Lower lobe of right lung (tissue), 2 donors: ENCODE measurements at regions not wholly inside any gene's neighbourhood (a gene's known extent, or its start where the extent isn't known, plus 50 kb on each side); places are given as distances from the start of the nearest gene placed in this dataset.

ENCODE experiments used
- ATAC-seq, 2 donors: fragments of 200-7000 bp; cut with Tn5 transposase; one replicate each; pipeline ENCODE4 v1.9.1; 2020 to 2022; ENCODE audit warnings: mild to moderate bottlenecking in 2 of 2, moderate library complexity in 2 of 2
- DNase-seq: peaks from one replicate; pipeline ENCODE4 v3.0.0-alpha.2; 2020
- H3K27ac ChIP-seq: fragments of 200-600 bp; one replicate; pipeline ENCODE4 v1.8.0; 2022
- H3K27me3 ChIP-seq: fragments of 200-600 bp; one replicate; pipeline ENCODE4 v1.8.0; 2022; ENCODE audit warnings: low read depth
- H3K36me3 ChIP-seq: fragments of 200-600 bp; one replicate; pipeline ENCODE4 v1.8.0; 2022; ENCODE audit warnings: mild to moderate bottlenecking
- H3K4me1 ChIP-seq: fragments of 200-600 bp; one replicate; pipeline ENCODE4 v1.8.0; 2022
- H3K4me3 ChIP-seq: fragments of 200-600 bp; one replicate; pipeline ENCODE4 v1.8.0; 2022; ENCODE audit warnings: mild to moderate bottlenecking
- H3K9me3 ChIP-seq: fragments of 200-600 bp; one replicate; pipeline ENCODE4 v1.8.0; 2022
- intact Hi-C: fragments of 100-400 bp; cut with DNase I; formaldehyde crosslinking; loops from one replicate; pipeline ENCODE4 v1.11.0; 2022
- TF ChIP-seq, protein P1 (sequence below): fragments of 200-600 bp; IDR thresholded peaks from one replicate; pipeline ENCODE4 v1.8.0; 2022; ENCODE audit warnings: antibody characterized with exemption, mild to moderate bottlenecking
- donor health status: DM: no; HTN: yes; CAD: no; lungs with severe emphysema.

DNA sequence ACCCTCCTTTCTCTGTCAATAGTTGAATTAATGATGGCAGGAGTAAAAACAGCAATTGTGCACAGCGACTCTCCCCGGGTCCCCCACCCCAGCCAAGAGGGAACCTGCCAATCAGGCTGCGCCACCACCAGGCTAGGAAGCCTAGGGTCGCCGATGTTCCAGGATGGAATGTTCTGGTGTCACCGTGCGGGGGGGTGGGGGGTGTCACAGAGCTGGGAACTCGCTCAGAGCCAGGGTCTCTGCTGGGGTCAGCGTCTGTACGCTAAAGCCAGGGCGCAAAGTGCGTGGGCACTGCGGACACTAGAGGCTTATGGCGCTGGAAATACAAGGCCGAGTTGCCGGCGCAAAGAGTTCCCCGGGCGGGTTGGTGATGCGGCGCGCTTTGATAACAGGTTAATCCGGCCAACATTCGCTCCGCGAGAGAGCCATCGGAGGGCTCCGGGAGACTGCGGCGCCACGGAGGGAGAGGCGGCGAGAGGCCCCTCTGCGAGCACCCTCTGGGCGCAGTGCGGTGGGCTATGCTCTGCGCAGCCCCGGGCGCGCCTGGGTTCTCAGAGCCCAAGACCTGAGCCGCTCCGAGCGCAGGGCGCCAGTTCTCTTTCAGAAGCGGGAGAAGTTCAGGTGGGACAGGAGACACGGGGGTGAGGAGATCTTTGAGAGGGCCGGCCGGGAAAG is 192.3 kb downstream of the EMX2 start:
- Histone ChIP-seq H3K27me3 (peaks cover 33% of the 10 kb centered on the region), H3K4me1 (no peaks in the 10 kb centered on the region), H3K36me3 (no peaks in the 10 kb centered on the region), H3K9me3 (no peaks in the 10 kb centered on the region), H3K4me3 (no peak overlapping the region), H3K27ac (no peak overlapping the region)
- ATAC-seq (peak in 1 of 2 donors; percentile 34), DNase-seq (no peak)
- TF ChIP-seq, protein P1, sequence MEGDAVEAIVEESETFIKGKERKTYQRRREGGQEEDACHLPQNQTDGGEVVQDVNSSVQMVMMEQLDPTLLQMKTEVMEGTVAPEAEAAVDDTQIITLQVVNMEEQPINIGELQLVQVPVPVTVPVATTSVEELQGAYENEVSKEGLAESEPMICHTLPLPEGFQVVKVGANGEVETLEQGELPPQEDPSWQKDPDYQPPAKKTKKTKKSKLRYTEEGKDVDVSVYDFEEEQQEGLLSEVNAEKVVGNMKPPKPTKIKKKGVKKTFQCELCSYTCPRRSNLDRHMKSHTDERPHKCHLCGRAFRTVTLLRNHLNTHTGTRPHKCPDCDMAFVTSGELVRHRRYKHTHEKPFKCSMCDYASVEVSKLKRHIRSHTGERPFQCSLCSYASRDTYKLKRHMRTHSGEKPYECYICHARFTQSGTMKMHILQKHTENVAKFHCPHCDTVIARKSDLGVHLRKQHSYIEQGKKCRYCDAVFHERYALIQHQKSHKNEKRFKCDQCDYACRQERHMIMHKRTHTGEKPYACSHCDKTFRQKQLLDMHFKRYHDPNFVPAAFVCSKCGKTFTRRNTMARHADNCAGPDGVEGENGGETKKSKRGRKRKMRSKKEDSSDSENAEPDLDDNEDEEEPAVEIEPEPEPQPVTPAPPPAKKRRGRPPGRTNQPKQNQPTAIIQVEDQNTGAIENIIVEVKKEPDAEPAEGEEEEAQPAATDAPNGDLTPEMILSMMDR, result no peak
- intact Hi-C loops, result no loop called here

DNA sequence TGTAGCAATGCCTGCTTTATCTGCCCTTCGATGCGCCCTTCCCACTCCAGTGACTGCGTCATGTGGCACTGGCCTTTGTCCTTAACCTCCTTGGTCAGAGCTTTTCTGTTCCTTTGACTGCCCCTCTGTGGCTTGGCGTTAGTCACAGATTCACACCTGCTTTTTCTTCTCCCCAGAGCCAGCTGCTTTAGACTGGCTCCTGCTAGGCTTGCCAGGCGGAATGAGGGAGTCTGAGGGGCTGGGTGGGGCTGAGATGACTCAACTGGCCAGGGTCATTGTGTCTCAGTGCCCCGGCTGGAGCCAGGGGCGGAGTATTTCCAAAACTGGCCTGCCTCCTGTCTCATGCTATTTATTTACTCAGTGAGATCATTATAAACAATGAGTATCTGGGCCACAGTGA is 194.1 kb downstream of the EMX2 start:
- DNase-seq (no peak), ATAC-seq (no peak)
- no peaks in the 10 kb centered on the region for H3K36me3 ChIP-seq
- no peak overlapping the region for H3K4me3 ChIP-seq
- H3K27me3 ChIP-seq, result peaks cover 37% of the 10 kb centered on the region
- TF ChIP-seq, protein P1, result no peak
- H3K27ac ChIP-seq, result no peak overlapping the region
- intact Hi-C loops, result no loop called here
- H3K4me1 ChIP-seq, result no peaks in the 10 kb centered on the region
- no peaks in the 10 kb centered on the region for H3K9me3 ChIP-seq

DNA sequence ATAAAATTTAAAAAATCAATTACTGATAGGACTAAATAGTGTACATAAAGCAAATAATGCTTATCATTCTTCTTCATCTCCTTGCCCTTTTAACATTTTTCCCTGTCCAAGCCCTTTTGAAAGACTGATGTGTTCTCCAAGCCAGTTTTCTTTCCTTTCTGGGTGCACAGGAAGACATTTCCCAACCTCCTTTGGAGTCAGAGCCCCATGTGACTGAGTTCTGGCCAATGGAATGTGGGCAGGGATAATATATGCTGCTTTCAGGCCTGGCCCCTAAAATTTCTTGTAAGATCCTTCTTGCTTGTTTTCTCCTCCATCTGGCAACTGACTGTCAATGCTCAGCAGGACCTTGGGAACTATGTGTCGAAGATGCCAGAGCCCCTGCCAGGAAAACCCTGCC is 197.5 kb downstream of the EMX2 start:
- TF ChIP-seq, protein P1, result no peak
- intact Hi-C loops, result no loop called here
- Histone ChIP-seq H3K9me3 (no peaks in the 10 kb centered on the region), H3K4me1 (no peaks in the 10 kb centered on the region), H3K36me3 (no peaks in the 10 kb centered on the region), H3K4me3 (no peak overlapping the region), H3K27me3 (peaks cover 14% of the 10 kb centered on the region), H3K27ac (no peak overlapping the region)
- no peak for ATAC-seq
- no peak for DNase-seq

DNA sequence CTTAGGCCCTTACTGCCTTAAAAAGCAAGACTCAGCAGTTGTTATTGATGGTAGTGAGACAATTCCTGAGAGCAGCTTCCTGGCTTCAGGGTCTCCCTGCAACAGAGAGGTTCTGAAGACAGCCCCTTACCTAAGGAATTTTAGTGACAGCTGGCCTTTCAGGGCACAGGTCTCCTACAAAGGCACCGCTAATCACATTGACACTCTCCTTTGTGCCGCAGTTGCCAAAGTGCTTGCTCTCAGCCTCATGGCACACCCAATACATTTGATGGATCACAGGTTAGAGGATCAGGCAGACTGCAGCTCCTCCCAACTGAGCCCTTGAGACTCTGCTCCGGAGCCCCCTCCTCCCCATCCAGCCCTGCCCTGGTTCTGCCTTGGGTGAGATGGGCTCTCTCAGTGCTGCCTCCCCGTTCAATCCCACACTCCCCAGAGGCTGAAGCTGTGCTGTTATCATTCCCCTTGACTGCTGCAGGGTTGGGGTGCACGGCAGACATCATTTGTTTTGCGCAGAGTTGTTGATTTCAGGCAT is 198.2 kb downstream of the EMX2 start:
- no peak overlapping the region for H3K27ac ChIP-seq
- TF ChIP-seq, protein P1, result no peak
- ATAC-seq (no peak), DNase-seq (no peak)
- peaks cover 7% of the 10 kb centered on the region for H3K27me3 ChIP-seq
- intact Hi-C loops, result no loop called here
- H3K4me3 ChIP-seq, result no peak overlapping the region
- no peaks in the 10 kb centered on the region for H3K4me1 ChIP-seq
- H3K36me3 ChIP-seq, result no peaks in the 10 kb centered on the region
- no peaks in the 10 kb centered on the region for H3K9me3 ChIP-seq

DNA sequence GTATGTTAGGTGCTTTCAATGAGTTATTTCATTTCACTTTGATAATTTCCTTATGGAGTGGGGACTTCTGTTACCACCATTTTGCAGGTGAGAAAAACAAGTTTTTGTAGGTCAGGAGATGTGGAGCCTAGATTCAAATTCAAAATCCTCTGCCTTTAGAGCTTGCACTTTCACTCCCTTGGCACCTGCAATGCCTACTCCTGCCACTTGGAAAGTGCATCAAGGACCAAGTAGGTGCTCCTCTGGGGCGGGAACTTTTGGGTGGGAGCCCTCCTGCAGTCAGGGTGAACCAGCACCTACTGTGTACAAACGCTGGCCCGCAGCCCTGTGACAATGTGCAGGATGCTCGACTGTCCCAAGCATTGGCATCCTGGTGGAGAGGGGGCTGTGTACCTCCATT is 199.0 kb downstream of the EMX2 start:
- H3K9me3 ChIP-seq, result no peaks in the 10 kb centered on the region
- no peak for DNase-seq
- TF ChIP-seq, protein P1, result no peak
- no peaks in the 10 kb centered on the region for H3K36me3 ChIP-seq
- ATAC-seq, result no peak
- no peaks in the 10 kb centered on the region for H3K4me1 ChIP-seq
- H3K27ac ChIP-seq, result no peak overlapping the region
- peaks cover 6% of the 10 kb centered on the region for H3K27me3 ChIP-seq
- H3K4me3 ChIP-seq, result no peak overlapping the region
- intact Hi-C loops, result no loop called here
